Activated T-cell treated with anti-CD3 and anti-CD28 coated beads, Interleukin-2, amount 50 U/mL, for 4 hours (primary cell): ENCODE measurements at regions not wholly inside any gene's neighbourhood (a gene's known extent, or its start where the extent isn't known, plus 50 kb on each side); places are given as distances from the start of the nearest gene placed in this dataset.
A peak's percentile ranks its signal among the peaks of the same experiment; 100 is the strongest.

Experiments
- ATAC-seq, 2 donors: fragments of 200-7000 bp; cut with Tn5 transposase; one replicate each; pipeline ENCODE4 v1.10.0; 2021
- DNase-seq: peaks from one replicate; pipeline ENCODE4 v3.0.0-alpha.2; 2020
- H3K27me3 Mint-ChIP-seq: one replicate; pipeline ENCODE4 v1.8.0; 2021; ENCODE audit warnings: low read depth, mixed read lengths
- H3K36me3 Mint-ChIP-seq: one replicate; pipeline ENCODE4 v1.8.0; 2022; ENCODE audit warnings: mixed read lengths; ENCODE audit not compliant: insufficient read depth
- H3K4me1 Mint-ChIP-seq: one replicate; pipeline ENCODE4 v1.8.0; 2021; ENCODE audit warnings: low read depth, mixed read lengths
- H3K4me3 Mint-ChIP-seq: one replicate; pipeline ENCODE4 v1.8.0; 2021; ENCODE audit warnings: mild to moderate bottlenecking, moderate library complexity, mixed read lengths
- H3K9me3 Mint-ChIP-seq: one replicate; pipeline ENCODE4 v1.8.0; 2021; ENCODE audit warnings: mixed read lengths

DNA sequence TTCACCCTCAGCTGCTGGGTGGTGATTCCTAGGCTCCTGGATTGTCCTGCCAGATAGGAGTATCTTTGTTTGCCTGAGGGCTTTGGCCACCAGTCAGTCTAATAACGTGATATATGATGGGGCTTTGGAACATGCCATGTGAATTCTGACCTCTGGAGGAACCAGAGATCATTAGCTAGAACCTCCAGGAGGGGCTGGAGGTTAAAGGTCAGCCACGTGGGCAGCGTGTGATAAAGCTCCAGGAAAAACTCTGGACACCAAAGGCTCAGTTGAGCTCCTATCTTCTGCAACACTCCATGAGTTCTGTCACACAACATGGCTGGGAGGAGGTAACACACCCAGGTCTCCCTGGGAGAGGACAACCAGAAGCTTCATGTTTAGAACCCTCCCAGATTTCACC, 251.1 kb downstream of the DAD1 start:
- DNase-seq: no peak
- no peak for ATAC-seq
- Mint-ChIP-seq H3K27me3 (no peaks in the 10 kb centered on the region), H3K36me3 (no peaks in the 10 kb centered on the region), H3K4me3 (no peak overlapping the region), H3K4me1 (no peaks in the 10 kb centered on the region), H3K9me3 (no peaks in the 10 kb centered on the region)

DNA sequence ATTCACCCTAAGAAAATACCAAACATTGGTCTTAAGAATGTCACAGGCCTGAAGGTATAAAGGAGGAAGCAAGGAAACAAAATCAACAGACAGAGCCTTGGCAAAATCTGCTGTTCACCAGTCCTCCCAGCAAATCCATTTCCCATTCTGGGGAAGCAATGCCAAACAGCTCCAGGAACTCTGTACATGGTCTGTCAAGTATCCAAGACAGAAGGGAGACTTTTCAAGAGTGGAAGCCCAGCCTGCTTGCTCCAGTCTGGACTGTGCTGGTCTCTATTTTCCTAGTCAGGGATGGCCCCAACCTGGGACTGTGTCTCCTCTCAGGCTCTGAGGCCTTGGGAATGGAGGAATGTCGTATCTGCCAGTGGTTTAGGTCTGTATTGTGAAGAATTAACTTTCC, 251.5 kb downstream of the DAD1 start:
- no peak for DNase-seq
- Mint-ChIP-seq H3K4me1 (no peaks in the 10 kb centered on the region), H3K36me3 (no peaks in the 10 kb centered on the region), H3K9me3 (no peaks in the 10 kb centered on the region), H3K27me3 (no peaks in the 10 kb centered on the region), H3K4me3 (no peak overlapping the region)
- no peak for ATAC-seq

DNA sequence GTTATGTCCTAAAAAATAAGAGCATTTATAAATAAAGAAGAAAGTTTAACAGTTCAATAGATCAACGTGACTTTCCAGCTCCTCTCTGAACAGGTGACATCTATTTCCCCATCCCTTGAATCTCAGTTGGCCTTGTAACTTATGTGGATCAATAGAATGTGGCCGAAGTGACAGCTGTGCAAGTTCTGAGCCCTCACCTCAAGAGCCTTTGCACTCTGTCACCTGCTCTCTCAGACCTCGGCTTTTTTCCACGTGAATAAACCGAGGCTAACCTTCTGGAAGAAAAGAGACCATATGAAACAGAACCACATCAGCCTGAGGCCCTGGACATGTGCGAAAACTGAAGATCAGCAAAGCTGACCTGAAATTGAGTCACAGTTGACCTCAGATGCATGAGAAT, 253.0 kb downstream of the DAD1 start:
- DNase-seq: no peak
- Mint-ChIP-seq H3K9me3 (no peaks in the 10 kb centered on the region), H3K4me3 (no peak overlapping the region), H3K4me1 (no peaks in the 10 kb centered on the region), H3K36me3 (no peaks in the 10 kb centered on the region), H3K27me3 (no peaks in the 10 kb centered on the region)
- ATAC-seq: no peak

DNA sequence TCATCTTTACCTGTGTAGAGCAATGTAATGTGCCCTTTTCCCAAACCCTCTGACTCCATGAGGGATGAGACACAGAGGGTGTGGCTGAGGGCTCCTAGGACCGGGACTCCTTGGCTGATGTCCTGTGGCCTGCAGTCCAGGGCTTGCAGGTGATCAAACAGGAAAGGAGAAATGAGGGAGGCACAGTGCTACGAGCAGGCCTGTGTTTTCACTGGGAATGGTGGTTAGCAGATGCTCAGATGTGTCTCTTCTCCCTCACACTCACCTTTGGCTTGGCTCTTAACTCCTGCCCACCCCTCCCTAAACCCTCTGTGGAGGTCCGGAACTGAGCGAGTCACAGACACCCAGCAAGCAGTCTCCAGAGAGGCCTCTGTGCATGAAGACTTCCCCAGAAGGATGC, 254.4 kb downstream of the DAD1 start:
- ATAC-seq (no peak), DNase-seq (no peak)
- H3K36me3 Mint-ChIP-seq: no peaks in the 10 kb centered on the region

DNA sequence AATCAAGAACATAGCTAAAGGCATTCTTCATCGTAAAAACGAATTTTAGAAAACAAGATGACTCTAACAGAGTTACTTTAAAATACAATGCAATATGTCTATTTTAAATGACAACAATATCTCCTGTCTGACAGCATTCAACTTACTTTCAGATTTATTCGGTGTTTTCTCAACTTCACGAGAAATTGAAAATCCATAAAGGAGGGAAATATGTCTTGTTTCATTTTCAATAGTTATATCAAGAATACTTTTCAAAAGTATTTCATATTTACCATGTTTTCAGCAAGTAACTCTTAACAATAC, 254.8 kb downstream of the DAD1 start:
- Mint-ChIP-seq H3K27me3 (no peaks in the 10 kb centered on the region), H3K4me3 (no peak overlapping the region), H3K36me3 (no peaks in the 10 kb centered on the region), H3K4me1 (no peaks in the 10 kb centered on the region), H3K9me3 (no peaks in the 10 kb centered on the region)
- DNase-seq (no peak), ATAC-seq (no peak)

More for the DNA sequence above, 254.4 kb downstream of the DAD1 start:
- H3K27me3 Mint-ChIP-seq: no peaks in the 10 kb centered on the region
- H3K4me1 Mint-ChIP-seq: no peaks in the 10 kb centered on the region
- no peak overlapping the region for H3K4me3 Mint-ChIP-seq
- no peaks in the 10 kb centered on the region for H3K9me3 Mint-ChIP-seq

DNA sequence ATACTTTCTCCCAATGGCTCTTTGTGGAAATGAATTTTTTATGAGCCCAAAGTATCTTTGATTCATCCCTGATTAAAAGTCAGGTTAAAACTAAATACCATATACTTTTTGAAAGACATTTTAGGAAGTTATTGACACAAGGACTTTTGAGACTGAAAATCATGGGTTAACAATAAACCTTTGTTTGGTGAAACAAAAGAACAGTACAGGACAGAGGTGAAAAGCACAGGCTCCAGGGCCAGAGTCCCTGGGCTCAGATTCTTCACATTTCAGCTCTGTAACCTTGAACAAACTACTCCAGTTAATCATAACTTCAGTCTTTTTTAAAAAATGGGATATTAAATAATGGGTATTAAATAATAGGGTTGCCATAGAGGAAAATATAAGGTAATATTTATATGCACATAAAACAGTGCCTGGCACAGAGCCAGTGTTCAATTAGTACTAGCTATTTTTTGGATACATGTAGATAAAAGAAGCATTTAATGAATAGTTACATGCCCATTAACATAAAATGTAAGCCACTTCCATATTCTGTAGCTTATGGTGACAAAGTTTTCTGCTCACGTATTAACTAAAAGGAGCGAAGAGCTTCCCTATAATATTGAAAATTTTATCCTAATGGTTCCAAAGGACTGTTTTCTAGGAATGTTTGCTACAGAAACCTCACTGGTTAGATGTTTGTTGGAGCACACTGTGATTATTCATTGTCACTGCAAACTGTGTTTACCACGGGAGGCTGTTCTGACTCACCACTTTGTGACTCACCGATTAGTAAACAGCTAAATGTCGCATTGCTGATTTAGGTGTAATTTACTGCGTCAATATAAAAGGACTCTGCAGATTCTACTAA, 255.4 kb downstream of the DAD1 start:
- Mint-ChIP-seq H3K4me1 (no peaks in the 10 kb centered on the region), H3K9me3 (no peaks in the 10 kb centered on the region), H3K36me3 (no peaks in the 10 kb centered on the region), H3K27me3 (no peaks in the 10 kb centered on the region), H3K4me3 (no peak overlapping the region)
- ATAC-seq (no peak), DNase-seq (no peak)

DNA sequence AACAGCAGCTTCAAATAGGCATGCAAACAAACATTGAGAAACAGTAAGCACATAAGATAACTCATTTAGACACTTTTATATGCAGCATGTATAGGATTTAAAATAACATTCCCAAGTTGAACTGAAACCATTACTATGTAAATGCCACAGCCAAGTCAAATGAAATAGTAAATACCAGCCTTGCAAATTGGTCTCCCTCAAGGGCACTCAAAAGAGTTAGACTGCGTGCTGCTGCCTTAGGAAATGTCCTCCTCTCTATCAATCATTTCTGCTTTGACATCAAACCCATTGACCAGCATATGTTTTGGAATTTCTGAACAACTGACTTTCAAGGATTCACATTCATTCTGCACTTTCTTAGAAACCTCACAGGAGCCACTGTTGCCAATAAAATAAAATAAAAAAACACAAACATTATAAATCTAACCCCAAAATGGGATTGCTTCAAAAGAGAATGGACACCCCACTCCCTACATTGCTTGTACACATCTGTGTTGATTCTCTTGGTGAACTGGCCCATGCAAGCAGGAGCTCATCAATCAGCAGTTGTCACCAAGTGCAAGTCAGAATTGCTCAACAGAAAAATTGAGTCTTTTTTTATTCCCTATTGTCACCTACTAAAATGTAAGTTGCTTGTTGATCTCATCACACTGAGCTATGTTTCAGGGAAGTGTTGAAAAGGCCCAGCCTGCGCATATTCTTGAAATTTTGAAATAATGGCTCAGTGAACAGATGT, 256.2 kb downstream of the DAD1 start:
- no peak for ATAC-seq
- Mint-ChIP-seq H3K36me3 (no peaks in the 10 kb centered on the region), H3K4me1 (no peaks in the 10 kb centered on the region), H3K4me3 (no peak overlapping the region), H3K27me3 (no peaks in the 10 kb centered on the region), H3K9me3 (no peaks in the 10 kb centered on the region)
- no peak for DNase-seq

DNA sequence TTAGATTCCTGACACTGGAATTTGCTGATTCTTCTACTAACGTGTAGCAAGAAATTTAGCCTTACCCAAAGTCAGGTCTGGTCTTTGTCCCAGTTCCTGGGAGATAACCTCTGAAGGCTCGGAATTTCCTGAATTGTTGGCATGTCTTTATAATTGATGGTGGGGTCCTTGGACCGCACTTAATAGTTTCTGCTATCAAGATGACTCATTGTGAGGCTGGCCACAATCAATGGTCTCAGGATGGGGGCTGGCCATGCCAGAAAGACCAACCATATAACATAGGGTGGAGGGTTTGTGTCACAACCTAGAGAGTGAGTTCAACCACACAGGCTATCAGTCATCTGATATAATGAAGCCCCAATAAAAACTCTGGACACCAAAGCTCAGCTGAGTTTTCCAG, 259.7 kb downstream of the DAD1 start:
- Mint-ChIP-seq H3K9me3 (no peaks in the 10 kb centered on the region), H3K27me3 (no peaks in the 10 kb centered on the region), H3K4me3 (no peak overlapping the region), H3K36me3 (no peaks in the 10 kb centered on the region), H3K4me1 (no peaks in the 10 kb centered on the region)
- no peak for ATAC-seq
- DNase-seq: no peak

DNA sequence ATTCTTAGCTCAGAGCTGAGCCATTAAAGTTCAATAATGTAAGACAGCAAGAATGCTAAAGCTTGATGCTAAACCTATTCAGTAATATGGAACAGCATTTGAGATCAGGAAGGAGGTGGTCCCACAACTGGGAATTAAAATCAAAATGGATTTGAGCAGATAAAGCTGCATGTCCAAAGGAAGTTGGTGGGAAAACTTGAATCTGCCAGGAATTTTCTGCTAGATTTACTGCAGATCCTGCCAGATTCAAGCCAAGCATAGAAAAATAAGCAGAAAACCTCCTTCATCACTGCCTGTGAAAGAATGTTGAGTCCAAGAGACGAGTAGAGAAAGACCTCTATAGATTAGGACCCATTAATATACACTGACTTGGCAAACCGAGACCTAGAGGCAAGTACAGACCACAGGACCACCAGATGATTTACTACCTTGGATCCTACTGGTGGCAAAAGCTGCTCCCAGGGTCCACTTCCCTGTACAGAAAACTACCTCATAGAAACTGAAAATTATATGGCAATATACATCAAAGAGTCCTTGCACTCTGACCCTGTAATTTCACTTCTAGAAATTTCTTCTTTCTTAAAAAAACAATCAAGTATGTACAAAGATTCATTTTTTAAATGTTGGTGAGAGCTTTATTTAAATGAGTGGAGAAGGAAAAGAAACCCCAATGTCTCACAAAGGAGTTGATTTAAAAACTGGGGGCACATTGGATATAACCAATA, 263.2 kb downstream of the DAD1 start:
- no peaks in the 10 kb centered on the region for H3K27me3 Mint-ChIP-seq
- no peaks in the 10 kb centered on the region for H3K9me3 Mint-ChIP-seq
- H3K4me1 Mint-ChIP-seq: no peaks in the 10 kb centered on the region
- DNase-seq (no peak), ATAC-seq (no peak)
- H3K4me3 Mint-ChIP-seq: no peak overlapping the region
- no peaks in the 10 kb centered on the region for H3K36me3 Mint-ChIP-seq

DNA sequence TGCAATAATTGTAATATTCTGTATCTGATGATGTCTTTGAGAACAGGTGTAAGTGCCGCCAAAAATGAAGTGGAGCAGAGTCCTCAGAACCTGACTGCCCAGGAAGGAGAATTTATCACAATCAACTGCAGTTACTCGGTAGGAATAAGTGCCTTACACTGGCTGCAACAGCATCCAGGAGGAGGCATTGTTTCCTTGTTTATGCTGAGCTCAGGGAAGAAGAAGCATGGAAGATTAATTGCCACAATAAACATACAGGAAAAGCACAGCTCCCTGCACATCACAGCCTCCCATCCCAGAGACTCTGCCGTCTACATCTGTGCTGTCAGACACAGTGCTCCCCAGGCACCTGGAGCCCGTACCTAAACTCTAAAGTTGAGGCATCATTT, 268.7 kb downstream of the DAD1 start:
- H3K36me3 Mint-ChIP-seq: no peaks in the 10 kb centered on the region
- H3K4me1 Mint-ChIP-seq: no peaks in the 10 kb centered on the region
- DNase-seq (no peak), ATAC-seq (no peak)
- H3K4me3 Mint-ChIP-seq: peak overlapping the region; percentile 69
- no peaks in the 10 kb centered on the region for H3K27me3 Mint-ChIP-seq
- no peaks in the 10 kb centered on the region for H3K9me3 Mint-ChIP-seq

DNA sequence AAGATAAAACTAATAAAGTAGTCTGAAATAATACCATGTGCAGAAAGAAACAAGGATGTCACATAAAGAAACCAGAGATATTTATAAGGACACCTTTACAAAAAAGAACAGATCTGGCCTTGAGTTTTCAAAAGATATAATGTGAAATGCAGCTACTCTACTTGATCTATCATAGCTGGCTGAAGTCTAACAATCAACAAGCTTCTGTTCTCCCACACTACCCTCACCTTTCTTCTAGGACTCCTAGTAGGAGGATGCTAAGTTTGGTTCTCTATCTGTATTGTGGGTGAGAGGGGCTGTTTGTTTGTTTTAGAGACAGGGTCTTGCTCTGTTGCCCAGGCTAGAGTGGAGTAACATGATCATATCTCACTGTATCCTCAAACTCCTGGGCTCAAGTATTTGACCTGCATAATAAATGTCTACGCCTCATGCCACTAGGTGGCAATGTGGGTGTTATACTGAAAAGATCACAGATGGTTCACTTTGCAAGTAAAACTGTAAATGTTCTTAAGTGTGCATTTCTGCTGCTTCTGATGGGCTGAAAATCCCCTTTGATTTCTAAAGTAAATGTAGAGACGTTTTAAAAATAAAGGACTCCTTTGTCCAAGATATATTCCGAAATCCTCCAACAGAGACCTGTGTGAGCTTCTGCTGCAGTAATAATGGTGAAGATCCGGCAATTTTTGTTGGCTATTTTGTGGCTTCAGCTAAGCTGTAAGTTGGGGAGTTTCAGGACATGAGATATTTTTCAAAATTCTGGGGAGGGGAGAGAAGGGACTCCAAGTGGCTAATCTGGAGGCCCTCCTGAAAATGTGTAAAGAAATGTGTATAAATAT, 269.3 kb downstream of the DAD1 start:
- Mint-ChIP-seq H3K9me3 (no peaks in the 10 kb centered on the region), H3K4me3 (peak overlapping the region; percentile 69), H3K4me1 (no peaks in the 10 kb centered on the region), H3K27me3 (no peaks in the 10 kb centered on the region), H3K36me3 (no peaks in the 10 kb centered on the region)
- ATAC-seq: no peak
- DNase-seq: peak; percentile 7

DNA sequence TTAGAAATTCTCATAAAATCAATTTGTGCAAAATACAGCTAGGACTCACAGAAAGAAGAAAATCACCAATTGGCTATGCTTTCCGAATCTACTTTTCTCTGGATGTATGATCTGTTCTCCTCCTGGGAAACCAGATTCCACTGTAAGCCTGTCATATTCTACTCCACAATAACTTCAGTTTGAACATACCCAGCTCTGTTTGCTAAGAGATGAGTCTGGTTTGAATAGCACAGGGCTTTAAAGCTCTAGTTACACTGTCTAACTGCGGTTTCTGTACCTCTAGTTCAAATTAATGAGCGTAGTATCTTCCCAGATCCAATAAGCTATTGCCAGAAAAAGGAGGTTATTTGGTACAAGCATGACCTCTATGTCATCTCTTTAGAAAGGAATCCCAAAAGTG, 270.1 kb downstream of the DAD1 start:
- no peak overlapping the region for H3K4me3 Mint-ChIP-seq
- no peak for DNase-seq
- H3K9me3 Mint-ChIP-seq: no peaks in the 10 kb centered on the region
- no peaks in the 10 kb centered on the region for H3K4me1 Mint-ChIP-seq
- H3K27me3 Mint-ChIP-seq: no peaks in the 10 kb centered on the region
- no peak for ATAC-seq
- H3K36me3 Mint-ChIP-seq: no peaks in the 10 kb centered on the region

DNA sequence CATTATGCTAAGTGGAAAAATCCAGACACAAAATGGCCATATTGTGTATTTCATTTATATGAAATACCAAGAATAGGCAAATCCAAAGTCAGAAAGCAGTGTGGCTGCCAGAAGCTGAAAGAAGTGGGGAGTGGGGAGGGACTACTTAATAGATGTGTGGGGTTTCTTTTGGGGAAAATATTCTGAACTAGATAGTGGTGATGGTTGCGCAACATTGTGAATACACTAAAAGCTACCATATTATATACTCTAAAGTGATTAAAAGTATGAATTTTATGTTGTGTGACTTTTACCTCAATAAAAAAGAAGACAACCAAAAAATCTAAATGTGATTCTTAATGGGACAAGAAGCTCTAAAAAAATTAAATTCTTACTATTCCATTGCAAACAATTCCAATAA, 272.6 kb downstream of the DAD1 start:
- no peaks in the 10 kb centered on the region for H3K27me3 Mint-ChIP-seq
- no peaks in the 10 kb centered on the region for H3K4me1 Mint-ChIP-seq
- DNase-seq (no peak), ATAC-seq (no peak)
- H3K4me3 Mint-ChIP-seq: no peak overlapping the region
- no peaks in the 10 kb centered on the region for H3K36me3 Mint-ChIP-seq
- no peaks in the 10 kb centered on the region for H3K9me3 Mint-ChIP-seq

DNA sequence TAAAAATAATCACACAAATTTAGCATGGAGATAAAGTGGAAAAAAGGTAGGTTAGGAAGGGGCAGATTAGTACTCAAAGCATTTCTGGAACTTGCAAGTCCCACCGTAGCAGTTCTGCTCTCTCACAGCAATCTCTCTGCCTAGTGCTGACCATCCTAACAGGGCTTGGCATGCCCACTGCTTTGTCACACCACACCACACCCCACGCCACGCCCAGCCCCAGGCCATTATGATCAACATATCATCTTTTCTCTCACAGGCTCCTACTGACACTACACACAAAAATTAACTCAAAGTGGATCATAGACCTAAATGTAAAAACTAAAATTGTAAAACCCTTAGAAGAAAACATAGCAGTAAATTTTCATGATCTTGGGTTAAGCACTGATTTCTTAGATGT, 273.7 kb downstream of the DAD1 start:
- no peaks in the 10 kb centered on the region for H3K36me3 Mint-ChIP-seq
- no peaks in the 10 kb centered on the region for H3K27me3 Mint-ChIP-seq
- DNase-seq (no peak), ATAC-seq (no peak)
- H3K4me3 Mint-ChIP-seq: no peak overlapping the region
- H3K4me1 Mint-ChIP-seq: no peaks in the 10 kb centered on the region
- H3K9me3 Mint-ChIP-seq: no peaks in the 10 kb centered on the region
